ENCODE measurements at regions not wholly inside any gene's neighbourhood (a gene's known extent, or its start where the extent isn't known, plus 50 kb on each side); places are given as distances from the start of the nearest gene placed in this dataset.

DNA sequence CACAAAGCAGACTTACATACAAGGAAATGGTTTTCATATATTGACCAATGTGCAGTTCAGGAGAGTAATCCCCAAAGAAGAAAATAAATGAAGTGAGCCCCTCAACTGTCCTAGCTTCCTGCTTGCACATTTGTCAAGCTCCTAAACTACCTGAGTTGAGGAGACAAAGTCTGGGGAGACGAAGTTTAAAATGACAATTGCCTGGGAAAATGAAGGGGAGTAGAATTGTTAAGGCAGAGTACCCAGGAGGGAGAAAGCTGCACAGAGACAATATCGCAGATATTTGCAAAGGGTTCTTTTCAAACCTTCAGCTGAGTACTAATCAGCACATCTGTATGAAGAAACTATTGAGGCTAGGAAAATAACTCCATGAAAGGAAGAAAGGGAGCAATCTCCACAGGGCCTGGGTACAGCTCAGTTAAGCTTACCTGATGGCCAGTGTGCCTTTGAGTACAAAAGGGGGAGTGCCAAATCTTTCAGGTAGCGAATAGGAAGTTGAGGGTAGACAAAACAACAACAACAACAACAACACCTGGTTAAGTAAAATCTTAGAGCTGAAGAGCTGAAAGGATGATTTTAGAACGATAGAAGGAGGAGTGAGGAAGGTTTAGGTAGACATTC lies 1700.1 kb upstream of the PRR20A start:
- no peak for DNase-seq (ENCODE audit: low spot score)

GRCh38 chr13:55464222-55464621 lies 1676.5 kb upstream of the PRR20A start:
- DNase-seq (ENCODE audit: low spot score): no peak

DNA sequence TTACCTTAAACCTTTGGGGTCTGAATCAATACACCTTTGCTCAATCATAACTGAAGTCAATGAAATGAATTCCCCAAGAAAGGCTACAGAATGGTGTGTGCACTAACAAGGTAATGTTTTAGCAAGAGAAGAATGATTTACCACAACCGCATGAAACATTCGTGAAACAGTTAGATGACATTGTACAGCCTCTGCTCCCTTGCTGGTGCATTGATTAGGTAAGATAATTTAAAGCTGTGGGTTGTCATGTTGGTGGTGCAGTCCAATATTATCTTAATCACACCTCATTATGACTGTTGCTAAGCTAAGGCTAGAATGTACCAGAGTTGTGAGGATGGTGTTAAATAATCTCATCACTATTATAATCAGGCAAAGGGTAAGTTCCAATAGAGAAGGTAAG lies 1673.2 kb upstream of the PRR20A start:
- no peak for DNase-seq (ENCODE audit: low spot score)

GRCh38 chr13:55483626-55484158 lies 1657.0 kb upstream of the PRR20A start:
- no peak for DNase-seq (ENCODE audit: low spot score)

- no peak for DNase-seq (ENCODE audit: low spot score)
These were observed 1647.4 kb upstream of the PRR20A start for GRCh38 chr13:55493297-55493696.

DNA sequence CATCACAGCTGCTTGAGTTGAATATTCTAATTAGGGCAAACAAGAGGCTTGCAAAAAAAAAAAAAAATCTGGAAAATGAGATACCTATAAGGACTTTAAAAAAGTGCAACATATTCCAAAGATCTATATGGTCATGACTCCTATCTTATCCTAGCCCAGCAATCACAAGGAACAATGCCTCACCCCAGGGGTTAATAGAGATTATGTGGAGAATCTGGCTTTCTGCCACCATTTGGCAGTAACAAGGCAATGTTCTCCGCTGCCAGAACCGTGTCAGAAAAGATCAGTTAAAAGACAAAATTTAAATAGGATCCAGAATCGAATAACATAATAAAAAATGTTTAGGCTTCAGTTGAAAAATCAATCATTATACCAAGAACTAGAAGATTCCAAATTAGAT lies 1643.2 kb upstream of the PRR20A start:
- DNase-seq (ENCODE audit: low spot score): no peak

DNA sequence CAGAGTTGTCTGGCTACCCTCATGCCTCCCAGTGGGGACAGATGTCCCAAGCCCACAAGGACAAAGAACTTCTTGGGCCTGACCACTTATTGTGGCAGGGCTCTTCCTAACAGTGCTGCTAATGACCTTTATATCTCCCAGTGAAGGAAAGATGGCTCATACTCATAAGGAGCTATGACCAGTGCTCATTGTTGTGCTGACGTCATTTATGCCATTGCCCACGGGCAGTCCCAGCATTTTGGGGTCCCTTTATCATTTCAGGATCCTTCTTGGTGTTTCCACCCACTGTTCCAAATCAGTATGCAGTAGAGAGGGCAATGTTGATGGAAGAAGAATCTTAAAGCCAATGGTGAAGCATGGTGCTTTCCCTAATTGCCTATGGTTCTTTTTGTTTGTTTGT lies 1640.0 kb upstream of the PRR20A start:
- no peak for DNase-seq (ENCODE audit: low spot score)

DNA sequence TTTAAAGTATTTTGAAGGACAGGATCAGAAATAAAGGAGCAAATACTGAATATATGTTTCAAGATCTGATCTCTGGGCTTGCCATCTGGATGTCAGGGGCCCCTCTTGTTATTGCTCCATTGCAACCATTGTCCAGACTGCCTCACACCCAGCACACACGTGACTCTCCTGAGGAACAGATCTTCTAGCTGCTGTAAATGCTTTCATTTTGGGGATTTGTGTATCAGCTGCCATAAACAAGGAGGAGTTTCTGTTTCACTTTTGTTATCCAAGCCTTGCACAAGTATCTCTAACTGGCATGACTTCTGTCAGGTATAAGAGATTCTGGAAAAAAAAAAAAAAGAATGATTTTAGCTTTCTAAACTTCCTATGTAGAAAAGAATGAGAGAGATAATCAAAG lies 1624.1 kb upstream of the PRR20A start:
- DNase-seq (ENCODE audit: low spot score): no peak

DNA sequence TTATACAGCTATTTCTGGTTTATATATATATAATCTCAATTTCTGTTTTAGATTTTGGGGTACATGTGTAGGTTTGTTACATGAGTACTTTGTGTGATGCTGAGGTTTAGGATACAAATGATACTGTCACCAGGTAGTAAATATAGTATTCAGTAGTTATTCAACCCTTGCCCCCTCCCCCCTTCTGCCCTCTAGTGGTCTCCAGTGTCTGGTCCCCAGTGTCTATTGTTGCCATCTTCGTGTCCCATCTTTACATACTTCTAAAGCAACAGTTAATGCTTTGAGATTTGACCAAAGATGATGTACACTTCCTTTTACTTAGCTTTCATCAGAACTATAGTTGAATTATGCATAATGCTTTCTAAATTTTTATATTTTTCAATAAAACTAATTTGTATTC lies 1623.4 kb upstream of the PRR20A start:
- no peak for DNase-seq (ENCODE audit: low spot score)

GRCh38 chr13:55528434-55528833 lies 1612.3 kb upstream of the PRR20A start:
- DNase-seq (ENCODE audit: low spot score): no peak

GRCh38 chr13:55534306-55534705 lies 1606.4 kb upstream of the PRR20A start:
- DNase-seq (ENCODE audit: low spot score): no peak

- no peak for DNase-seq (ENCODE audit: low spot score)
These were observed 1602.3 kb upstream of the PRR20A start for GRCh38 chr13:55538424-55538823.

GRCh38 chr13:55543053-55543452 lies 1597.7 kb upstream of the PRR20A start:
- DNase-seq (ENCODE audit: low spot score): no peak

- DNase-seq (ENCODE audit: low spot score): no peak
These were observed 1590.1 kb upstream of the PRR20A start for GRCh38 chr13:55550624-55551023.

- DNase-seq (ENCODE audit: low spot score): no peak
These were observed 1587.0 kb upstream of the PRR20A start for GRCh38 chr13:55553701-55554100.

GRCh38 chr13:55554741-55555140 lies 1586.0 kb upstream of the PRR20A start:
- no peak for DNase-seq (ENCODE audit: low spot score)

GRCh38 chr13:55560331-55560730 lies 1580.4 kb upstream of the PRR20A start:
- no peak for DNase-seq (ENCODE audit: low spot score)

GRCh38 chr13:55563267-55563666 lies 1577.5 kb upstream of the PRR20A start:
- no peak for DNase-seq (ENCODE audit: low spot score)

GRCh38 chr13:55566334-55566733 lies 1574.4 kb upstream of the PRR20A start:
- DNase-seq (ENCODE audit: low spot score): no peak

- no peak for DNase-seq (ENCODE audit: low spot score)
These were observed 1573.9 kb upstream of the PRR20A start for GRCh38 chr13:55566779-55567178.

DNA sequence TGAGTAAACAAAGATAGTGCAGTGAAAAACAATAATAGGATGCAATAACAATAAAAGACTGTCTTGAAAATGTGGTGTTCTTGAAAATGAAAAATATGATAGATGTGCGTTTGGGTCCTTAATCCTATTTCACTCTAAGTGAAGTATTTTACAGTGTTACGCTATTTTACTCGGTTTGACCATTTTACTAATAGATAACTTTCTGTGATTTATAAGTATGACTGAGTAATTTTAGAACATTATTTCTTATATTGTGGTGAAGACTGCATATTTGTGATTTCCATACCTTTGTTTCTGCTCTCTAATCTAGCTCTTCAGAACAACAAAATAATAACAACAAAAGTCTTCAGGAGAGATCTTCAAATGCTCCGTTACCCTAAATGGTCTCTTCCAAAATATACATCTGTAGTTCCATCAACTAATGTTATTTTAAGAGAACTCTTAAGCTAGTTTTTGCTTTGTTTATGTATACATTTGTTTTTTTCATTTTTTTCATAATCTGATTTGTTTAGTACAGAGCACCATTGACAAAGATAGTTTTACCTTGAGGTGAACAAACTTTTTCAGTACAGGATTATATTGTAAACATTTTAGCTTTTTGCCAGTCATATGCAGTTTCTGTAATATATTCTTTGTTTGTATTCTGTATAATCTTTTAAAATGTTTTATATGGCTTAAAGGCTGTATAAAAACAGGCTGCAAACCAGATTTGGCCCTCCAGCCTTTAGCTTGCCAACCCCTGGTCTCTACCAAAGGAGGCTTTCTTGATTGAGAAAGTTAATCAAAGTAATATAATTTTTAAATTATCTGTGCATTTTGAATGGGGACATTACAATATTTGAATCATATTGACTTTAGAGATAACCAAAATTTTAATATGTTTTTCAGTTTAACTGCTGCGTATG lies 1572.7 kb upstream of the PRR20A start:
- DNase-seq (ENCODE audit: low spot score): no peak

DNA sequence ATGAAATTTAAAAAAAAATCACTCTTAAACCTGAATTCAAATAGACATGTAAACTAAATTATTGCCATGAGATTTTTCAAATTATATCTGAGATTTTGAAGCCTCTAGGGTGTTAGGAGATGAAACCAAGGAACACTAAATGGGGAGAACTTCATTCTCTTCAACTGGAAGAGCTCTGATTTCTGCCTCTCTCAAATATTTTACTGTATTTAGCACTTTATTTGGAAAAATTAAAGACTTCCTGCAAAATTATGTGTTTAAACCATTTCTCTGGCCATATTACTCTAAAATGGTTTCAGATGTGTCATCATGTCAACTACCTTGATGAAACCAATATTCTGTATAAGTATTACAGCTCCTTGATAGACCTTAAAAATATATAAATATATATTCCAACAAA lies 1571.6 kb upstream of the PRR20A start:
- no peak for DNase-seq (ENCODE audit: low spot score)

DNA sequence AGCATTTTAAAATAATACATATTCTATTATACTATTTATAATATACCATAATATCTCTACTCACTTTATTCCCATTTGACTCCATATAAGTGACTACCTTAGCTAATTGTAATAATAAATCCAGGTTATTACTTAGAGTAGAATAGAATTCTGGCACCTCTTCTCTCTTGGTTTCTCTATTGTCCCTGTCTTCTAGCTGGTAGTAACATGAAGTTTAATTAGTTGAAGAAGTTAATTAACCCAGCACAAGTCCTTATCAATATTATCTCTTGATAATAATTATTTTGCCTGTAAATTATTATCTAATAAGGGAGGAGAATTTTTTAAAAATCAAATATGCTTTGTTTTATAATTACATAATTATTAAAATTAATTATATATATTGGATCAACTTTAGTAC lies 1571.2 kb upstream of the PRR20A start:
- no peak for DNase-seq (ENCODE audit: low spot score)
